ENCODE measurements at regions not wholly inside any gene's neighbourhood (a gene's known extent, or its start where the extent isn't known, plus 50 kb on each side); places are given as distances from the start of the nearest gene placed in this dataset.

DNA sequence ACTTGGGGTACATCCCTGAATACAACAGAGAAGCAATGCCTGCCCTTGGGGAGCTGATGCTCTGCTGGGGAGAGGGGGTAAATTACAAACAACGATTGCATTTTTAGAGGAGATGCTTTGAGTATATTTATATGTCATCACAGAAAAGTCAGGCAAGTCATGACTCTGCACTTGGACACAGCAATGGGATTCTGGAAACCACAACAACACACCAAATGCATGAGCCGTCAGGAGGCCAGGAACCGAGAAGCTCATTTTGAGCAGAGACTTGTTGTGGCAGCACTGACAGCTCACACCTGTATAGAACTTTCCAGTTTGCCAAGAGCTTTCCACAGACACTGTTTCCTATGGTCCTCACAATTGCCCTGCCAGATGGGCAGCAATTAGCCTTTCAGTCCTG lies 113.2 kb upstream of the RBPJ start:
- H3K4me1 ChIP-seq (ENCODE audit: control insufficient read depth in 4 of 4, insufficient read depth in 4 of 4, low read length in 3 of 4) = peaks cover 0 to 21% (median 19%) of the 10 kb centered on the region in 4 donors
- 88% methylated on average over 3 of the region's 3 CpGs for WGBS
- H3K4me3 ChIP-seq (ENCODE audit: low read depth in 1 of 3, low read length in 3 of 3) = no peak overlapping the region
- H3K9ac ChIP-seq (ENCODE audit: low read depth in 1 of 2, low read length in 2 of 2) = no peak overlapping the region
- no peaks in the 10 kb centered on the region for H3K9me3 ChIP-seq (ENCODE audit: control insufficient read depth in 4 of 4, low read length in 3 of 4)
- H3K27me3 ChIP-seq (ENCODE audit: control insufficient read depth in 4 of 4, insufficient read depth in 4 of 4, low read length in 3 of 4) = peaks cover 0 to 5% (median 0%) of the 10 kb centered on the region in 4 donors
- no peak for DNase-seq (ENCODE audit: low spot score)
- H3K27ac ChIP-seq (ENCODE audit: low read depth in 1 of 2, low read length in 2 of 2) = no peak overlapping the region
- TF ChIP-seq FOXA2 (IDR thresholded peaks at IDR 0.05) (no peak), RAD21 (IDR thresholded peaks at IDR 0.05) (no peak), RXRA (IDR thresholded peaks at IDR 0.05) (no peak), GABPA (IDR thresholded peaks at IDR 0.05 in 1 of 2, conservative IDR thresholded peaks at IDR 0.05 in 1 of 2) (no peak), TAF1 (conservative IDR thresholded peaks at IDR 0.05) (no peak), FOXA1 (IDR thresholded peaks at IDR 0.05) (no peak), HNF4G (IDR thresholded peaks at IDR 0.05) (no peak), YY1 (IDR thresholded peaks at IDR 0.05) (no peak), NR2F2 (IDR thresholded peaks at IDR 0.05) (no peak), CTCF (IDR thresholded peaks at IDR 0.05; ENCODE audit: low read depth, low read length, missing input control) (no peak), HNF4A (conservative IDR thresholded peaks at IDR 0.05) (no peak), EGR1 (IDR thresholded peaks at IDR 0.05; ENCODE audit: low read depth in 2 of 2) (no peak), SP1 (IDR thresholded peaks at IDR 0.05) (no peak), MAX (IDR thresholded peaks at IDR 0.05) (no peak), JUND (IDR thresholded peaks at IDR 0.05) (no peak)
- TF ChIP-seq, protein P1, sequence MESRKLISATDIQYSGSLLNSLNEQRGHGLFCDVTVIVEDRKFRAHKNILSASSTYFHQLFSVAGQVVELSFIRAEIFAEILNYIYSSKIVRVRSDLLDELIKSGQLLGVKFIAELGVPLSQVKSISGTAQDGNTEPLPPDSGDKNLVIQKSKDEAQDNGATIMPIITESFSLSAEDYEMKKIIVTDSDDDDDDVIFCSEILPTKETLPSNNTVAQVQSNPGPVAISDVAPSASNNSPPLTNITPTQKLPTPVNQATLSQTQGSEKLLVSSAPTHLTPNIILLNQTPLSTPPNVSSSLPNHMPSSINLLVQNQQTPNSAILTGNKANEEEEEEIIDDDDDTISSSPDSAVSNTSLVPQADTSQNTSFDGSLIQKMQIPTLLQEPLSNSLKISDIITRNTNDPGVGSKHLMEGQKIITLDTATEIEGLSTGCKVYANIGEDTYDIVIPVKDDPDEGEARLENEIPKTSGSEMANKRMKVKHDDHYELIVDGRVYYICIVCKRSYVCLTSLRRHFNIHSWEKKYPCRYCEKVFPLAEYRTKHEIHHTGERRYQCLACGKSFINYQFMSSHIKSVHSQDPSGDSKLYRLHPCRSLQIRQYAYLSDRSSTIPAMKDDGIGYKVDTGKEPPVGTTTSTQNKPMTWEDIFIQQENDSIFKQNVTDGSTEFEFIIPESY (IDR thresholded peaks at IDR 0.05) = no peak
- TF ChIP-seq, protein P2, sequence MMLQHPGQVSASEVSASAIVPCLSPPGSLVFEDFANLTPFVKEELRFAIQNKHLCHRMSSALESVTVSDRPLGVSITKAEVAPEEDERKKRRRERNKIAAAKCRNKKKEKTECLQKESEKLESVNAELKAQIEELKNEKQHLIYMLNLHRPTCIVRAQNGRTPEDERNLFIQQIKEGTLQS (IDR thresholded peaks at IDR 0.05) = no peak
- TF ChIP-seq, protein P3, sequence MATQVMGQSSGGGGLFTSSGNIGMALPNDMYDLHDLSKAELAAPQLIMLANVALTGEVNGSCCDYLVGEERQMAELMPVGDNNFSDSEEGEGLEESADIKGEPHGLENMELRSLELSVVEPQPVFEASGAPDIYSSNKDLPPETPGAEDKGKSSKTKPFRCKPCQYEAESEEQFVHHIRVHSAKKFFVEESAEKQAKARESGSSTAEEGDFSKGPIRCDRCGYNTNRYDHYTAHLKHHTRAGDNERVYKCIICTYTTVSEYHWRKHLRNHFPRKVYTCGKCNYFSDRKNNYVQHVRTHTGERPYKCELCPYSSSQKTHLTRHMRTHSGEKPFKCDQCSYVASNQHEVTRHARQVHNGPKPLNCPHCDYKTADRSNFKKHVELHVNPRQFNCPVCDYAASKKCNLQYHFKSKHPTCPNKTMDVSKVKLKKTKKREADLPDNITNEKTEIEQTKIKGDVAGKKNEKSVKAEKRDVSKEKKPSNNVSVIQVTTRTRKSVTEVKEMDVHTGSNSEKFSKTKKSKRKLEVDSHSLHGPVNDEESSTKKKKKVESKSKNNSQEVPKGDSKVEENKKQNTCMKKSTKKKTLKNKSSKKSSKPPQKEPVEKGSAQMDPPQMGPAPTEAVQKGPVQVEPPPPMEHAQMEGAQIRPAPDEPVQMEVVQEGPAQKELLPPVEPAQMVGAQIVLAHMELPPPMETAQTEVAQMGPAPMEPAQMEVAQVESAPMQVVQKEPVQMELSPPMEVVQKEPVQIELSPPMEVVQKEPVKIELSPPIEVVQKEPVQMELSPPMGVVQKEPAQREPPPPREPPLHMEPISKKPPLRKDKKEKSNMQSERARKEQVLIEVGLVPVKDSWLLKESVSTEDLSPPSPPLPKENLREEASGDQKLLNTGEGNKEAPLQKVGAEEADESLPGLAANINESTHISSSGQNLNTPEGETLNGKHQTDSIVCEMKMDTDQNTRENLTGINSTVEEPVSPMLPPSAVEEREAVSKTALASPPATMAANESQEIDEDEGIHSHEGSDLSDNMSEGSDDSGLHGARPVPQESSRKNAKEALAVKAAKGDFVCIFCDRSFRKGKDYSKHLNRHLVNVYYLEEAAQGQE (IDR thresholded peaks at IDR 0.05) = no peak
- no peaks in the 10 kb centered on the region for H3K36me3 ChIP-seq (ENCODE audit: control insufficient read depth in 4 of 4, insufficient read depth in 3 of 4, low read depth in 1 of 4, low read length in 3 of 4)

Data from liver (tissue), 8 donors.